Transverse colon (tissue), 4 donors: ENCODE measurements at regions not wholly inside any gene's neighbourhood (a gene's known extent, or its start where the extent isn't known, plus 50 kb on each side); places are given as distances from the start of the nearest gene placed in this dataset.
A peak's percentile ranks its signal among the peaks of the same experiment; 100 is the strongest.

Experiments
- DNase-seq: peaks from one replicate; pipeline ENCODE4 v3.0.0-alpha.2; 2019
- H3K27ac ChIP-seq, 4 donors: fragments of 200-600 bp; sonication (generic); 2 replicates each; pipeline ENCODE4 v1.5.1; 2016 to 2018; ENCODE audit warnings: inconsistent platforms in 4 of 4
- H3K27me3 ChIP-seq: fragments of 200-600 bp; sonication (generic); 2 replicates; pipeline ENCODE4 v1.5.1; 2017; ENCODE audit warnings: inconsistent platforms
- H3K36me3 ChIP-seq, 4 donors: fragments of 200-600 bp; sonication (generic); 2 replicates each; pipeline ENCODE4 v1.5.1; 2017 to 2019; ENCODE audit warnings: inconsistent platforms in 4 of 4
- H3K4me1 ChIP-seq, 4 donors: fragments of 200-600 bp; sonication (generic); 2 replicates each; pipeline ENCODE4 v1.5.1; 2017 to 2020; ENCODE audit warnings: inconsistent platforms in 4 of 4
- H3K4me3 ChIP-seq, 4 donors: fragments of 200-600 bp; sonication (generic); 1 replicate in 1 of 4; 2 replicates in 3 of 4; pipeline versions ENCODE4 v1.5.1 to v1.6.1; 2017 to 2019; ENCODE audit warnings: inconsistent platforms in 4 of 4
- H3K9me3 ChIP-seq, 2 donors: fragments of 200-600 bp; sonication (generic); 2 replicates each; pipeline ENCODE4 v1.5.1; 2017 to 2019; ENCODE audit warnings: inconsistent platforms in 2 of 2
- EP300 ChIP-seq: sonication (generic); formaldehyde crosslinking; IDR thresholded peaks from one replicate; pipeline ENCODE4 v1.6.1; 2017; ENCODE audit warnings: antibody characterized with exemption, low read depth
- POLR2A ChIP-seq: fragments of 450-650 bp; IDR thresholded peaks from one replicate; pipeline ENCODE4 v1.6.1; 2016; ENCODE audit warnings: antibody characterized with exemption, mild to moderate bottlenecking, moderate library complexity
- POLR2AphosphoS5 ChIP-seq, 3 donors: sonication (generic); formaldehyde crosslinking; IDR thresholded peaks; one replicate each; pipeline ENCODE4 v1.6.1; 2016; ENCODE audit warnings: antibody characterized with exemption in 3 of 3
- WGBS, 2 donors: methylation state at CpG; one replicate each; pipeline ENCODE4 v1.1.5; 2018; ENCODE audit warnings: low coverage in 1 of 2; 5-methylcytosine and 5-hydroxymethylcytosine counted together
- in situ Hi-C, 4 donors: fragments of 200-750 bp; cut with MboI; loops; one replicate each; pipeline versions ENCODE4 v1.15.0 to v1.15.1; 2017; ENCODE audit warnings: low sequenced_read_pairs in 3 of 4, low pct_ligation_motif_present in 1 of 4, low pct_unique_long_range_greater_than_20kb in 1 of 4
- intact Hi-C: fragments of 100-400 bp; cut with DNase I; formaldehyde crosslinking; loops from one replicate; pipeline ENCODE4 v1.15.1; 2023; ENCODE audit warnings: low total_unique reads
- TF ChIP-seq, protein P1 (sequence below), 5 experiments: fragments of 200-600 bp in 3 of 5; fragments of 450-650 bp in 2 of 5; sonication (generic) in 3 of 5; IDR thresholded peaks; 1 replicate in 2 of 5; 2 replicates in 3 of 5; pipeline ENCODE4 v1.5.1; 2016 to 2017; ENCODE audit warnings: antibody characterized with exemption in 5 of 5, inconsistent platforms in 3 of 5, mild to moderate bottlenecking in 2 of 5, moderate library complexity in 1 of 5

DNA sequence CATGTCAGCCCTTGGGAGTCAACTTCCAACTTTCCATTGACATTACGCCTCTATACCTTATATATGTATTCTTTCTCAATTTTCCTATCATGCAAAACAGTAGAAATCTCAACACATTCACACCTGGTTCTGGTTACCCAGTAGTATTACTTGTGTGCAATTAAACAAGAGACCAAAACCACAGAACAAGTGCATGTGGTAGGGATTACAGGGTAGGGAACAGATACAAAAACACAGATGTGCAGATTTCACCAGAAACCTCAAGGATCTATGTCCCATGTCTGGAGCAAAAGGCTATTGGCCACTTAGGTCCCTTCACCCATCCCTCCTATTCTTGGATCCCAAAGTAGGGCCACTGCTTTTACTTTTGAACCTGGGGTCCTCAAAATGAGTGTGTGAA lies 143.6 kb upstream of the ZCCHC13 start:
- Histone ChIP-seq H3K9me3 (no peaks in the 10 kb centered on the region), H3K27ac (no peak overlapping the region), H3K36me3 (no peaks in the 10 kb centered on the region), H3K27me3 (no peaks in the 10 kb centered on the region), H3K4me3 (no peak overlapping the region), H3K4me1 (no peaks in the 10 kb centered on the region)
- in situ Hi-C loops, result no loop called here
- WGBS, 2 donors, result 100% methylated on average over 1 of the region's 1 CpG; no CpG with 5 or more reads in 1 of the 2 donors
- DNase-seq, result no peak
- intact Hi-C loops, result no loop called here
- no peak for TF ChIP-seq POLR2AphosphoS5 (IDR thresholded peaks at IDR 0.05)
- TF ChIP-seq, protein P1, sequence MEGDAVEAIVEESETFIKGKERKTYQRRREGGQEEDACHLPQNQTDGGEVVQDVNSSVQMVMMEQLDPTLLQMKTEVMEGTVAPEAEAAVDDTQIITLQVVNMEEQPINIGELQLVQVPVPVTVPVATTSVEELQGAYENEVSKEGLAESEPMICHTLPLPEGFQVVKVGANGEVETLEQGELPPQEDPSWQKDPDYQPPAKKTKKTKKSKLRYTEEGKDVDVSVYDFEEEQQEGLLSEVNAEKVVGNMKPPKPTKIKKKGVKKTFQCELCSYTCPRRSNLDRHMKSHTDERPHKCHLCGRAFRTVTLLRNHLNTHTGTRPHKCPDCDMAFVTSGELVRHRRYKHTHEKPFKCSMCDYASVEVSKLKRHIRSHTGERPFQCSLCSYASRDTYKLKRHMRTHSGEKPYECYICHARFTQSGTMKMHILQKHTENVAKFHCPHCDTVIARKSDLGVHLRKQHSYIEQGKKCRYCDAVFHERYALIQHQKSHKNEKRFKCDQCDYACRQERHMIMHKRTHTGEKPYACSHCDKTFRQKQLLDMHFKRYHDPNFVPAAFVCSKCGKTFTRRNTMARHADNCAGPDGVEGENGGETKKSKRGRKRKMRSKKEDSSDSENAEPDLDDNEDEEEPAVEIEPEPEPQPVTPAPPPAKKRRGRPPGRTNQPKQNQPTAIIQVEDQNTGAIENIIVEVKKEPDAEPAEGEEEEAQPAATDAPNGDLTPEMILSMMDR (IDR thresholded peaks at IDR 0.05), result no peak
- TF ChIP-seq POLR2A, result no peak
- TF ChIP-seq EP300, result no peak

DNA sequence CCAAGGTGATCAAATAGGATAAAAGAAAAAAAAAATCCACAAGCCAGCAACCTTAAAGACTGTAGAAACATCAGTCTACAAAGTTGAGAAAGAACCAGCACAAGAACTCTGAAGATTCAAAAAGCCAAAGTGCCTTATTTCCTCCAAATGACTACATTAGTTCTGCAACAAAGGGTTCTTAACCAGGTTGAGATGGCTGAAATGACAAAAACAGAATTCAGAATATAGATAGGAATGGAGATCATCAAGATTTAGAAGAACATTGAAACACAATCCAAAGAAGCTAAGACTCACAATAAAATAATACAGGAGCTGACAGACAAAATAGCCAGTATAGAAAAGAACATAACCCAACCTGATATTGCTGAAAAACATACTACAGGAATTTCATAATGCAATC lies 156.5 kb upstream of the ZCCHC13 start:
- no peak overlapping the region for H3K4me3 ChIP-seq
- TF ChIP-seq, protein P1 (IDR thresholded peaks at IDR 0.05), result no peak
- TF ChIP-seq POLR2A (no peak), POLR2AphosphoS5 (IDR thresholded peaks at IDR 0.05) (no peak), EP300 (no peak)
- in situ Hi-C loops (loop anchor here in 2 of 4 donors (25.0 kb wide), 2 partner anchors 190 to 285 kb away; partner anchors contain the start of gene XIST (in 1 of the 2)), intact Hi-C loops (loop anchor here (1.0 kb wide), 1 partner anchor 36 kb away; no protein-coding TSS in a partner anchor)
- H3K27ac ChIP-seq, result no peak overlapping the region
- H3K27me3 ChIP-seq, result no peaks in the 10 kb centered on the region
- H3K9me3 ChIP-seq, result no peaks in the 10 kb centered on the region
- no peak for DNase-seq
- H3K4me1 ChIP-seq, result no peaks in the 10 kb centered on the region
- H3K36me3 ChIP-seq, result no peaks in the 10 kb centered on the region

DNA sequence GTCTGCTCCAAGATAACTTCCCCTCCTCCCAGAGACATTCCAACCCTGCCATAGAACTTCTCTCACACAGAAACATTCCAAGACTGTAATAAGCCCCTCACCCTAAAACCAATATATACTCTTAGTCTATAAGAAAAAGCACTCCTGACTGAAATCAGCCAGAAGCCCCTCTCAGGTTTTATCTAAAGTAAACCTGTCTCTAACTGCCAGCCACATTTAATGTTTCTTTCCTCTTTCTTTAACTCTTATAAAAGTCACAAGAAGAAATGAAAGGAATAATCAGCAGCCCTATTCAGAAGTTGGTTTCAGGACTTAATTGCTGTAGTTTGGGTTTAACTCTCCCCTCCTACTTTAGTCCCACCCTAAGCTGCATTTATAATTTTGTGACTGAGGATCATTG lies 165.0 kb upstream of the ZCCHC13 start:
- Histone ChIP-seq H3K9me3 (no peaks in the 10 kb centered on the region), H3K36me3 (no peaks in the 10 kb centered on the region), H3K27ac (no peak overlapping the region), H3K27me3 (no peaks in the 10 kb centered on the region), H3K4me3 (no peak overlapping the region), H3K4me1 (no peaks in the 10 kb centered on the region)
- DNase-seq, result no peak
- in situ Hi-C loops, result loop anchor here (10.0 to 25.0 kb wide), 3 partner anchors 198 to 284 kb away; partner anchors contain the start of gene XIST (in 4 of the 4)
- TF ChIP-seq EP300 (no peak), POLR2A (no peak), POLR2AphosphoS5 (IDR thresholded peaks at IDR 0.05) (no peak)
- TF ChIP-seq, protein P1 (IDR thresholded peaks at IDR 0.05), result no peak
- intact Hi-C loops, result no loop called here

DNA sequence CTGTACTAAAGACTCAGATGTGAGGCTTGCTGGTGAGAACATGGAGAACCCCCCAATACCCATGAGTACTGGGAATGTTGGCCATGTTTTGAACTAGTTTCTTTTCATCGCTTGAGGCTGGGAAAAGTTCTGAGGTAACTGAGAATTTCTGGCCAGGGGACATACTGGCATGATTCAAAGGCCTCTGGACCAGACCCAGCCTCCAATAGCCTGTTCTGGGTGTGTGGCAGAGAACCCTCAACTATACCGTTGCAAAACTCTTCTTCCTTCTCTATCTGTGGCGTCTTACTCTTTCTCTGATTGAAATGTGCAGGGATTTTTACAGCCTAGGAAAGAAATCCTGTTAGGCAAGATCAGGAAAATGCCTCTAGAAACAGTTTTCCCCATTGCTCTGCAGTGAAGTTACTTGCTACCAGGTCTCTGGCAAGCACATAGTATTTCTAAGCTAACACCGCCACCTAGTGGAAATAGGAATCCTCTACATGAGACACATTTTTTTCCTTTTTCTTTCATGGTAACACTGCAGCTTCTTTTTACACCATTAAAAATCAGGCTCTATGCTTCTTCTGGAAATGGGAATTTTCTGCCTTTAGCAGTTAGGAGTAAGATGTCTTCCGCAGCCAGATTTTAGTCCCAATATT lies 170.7 kb upstream of the ZCCHC13 start:
- no peak overlapping the region for H3K27ac ChIP-seq
- H3K9me3 ChIP-seq, result no peaks in the 10 kb centered on the region
- intact Hi-C loops, result loop anchor here (5.0 kb wide), 1 partner anchor 276 kb away; no protein-coding TSS in a partner anchor
- TF ChIP-seq, protein P1 (IDR thresholded peaks at IDR 0.05), result peak; percentile 50 to 76 (median 52)
- no peak for TF ChIP-seq POLR2AphosphoS5 (IDR thresholded peaks at IDR 0.05)
- no peak overlapping the region for H3K4me3 ChIP-seq
- in situ Hi-C loops, result loop anchor here (10.0 to 25.0 kb wide), 3 partner anchors 204 to 278 kb away; partner anchors contain the start of gene XIST (in 4 of the 4)
- no peaks in the 10 kb centered on the region for H3K36me3 ChIP-seq
- no peaks in the 10 kb centered on the region for H3K4me1 ChIP-seq
- no peaks in the 10 kb centered on the region for H3K27me3 ChIP-seq
- DNase-seq, result no peak
- 37 to 75% methylated on average over 2 to 5 of the region's 5 CpGs for WGBS, 2 donors
